Embryonic facial prominence (tissue), 1 donor: ENCODE measurements at regions not wholly inside any gene's neighbourhood (a gene's known extent, or its start where the extent isn't known, plus 50 kb on each side); places are given as distances from the start of the nearest gene placed in this dataset.

Source experiments
- DNase-seq: peaks from one replicate; pipeline ENCODE4 v3.0.0-alpha.2; 2016; ENCODE audit errors: extremely low spot score

DNA sequence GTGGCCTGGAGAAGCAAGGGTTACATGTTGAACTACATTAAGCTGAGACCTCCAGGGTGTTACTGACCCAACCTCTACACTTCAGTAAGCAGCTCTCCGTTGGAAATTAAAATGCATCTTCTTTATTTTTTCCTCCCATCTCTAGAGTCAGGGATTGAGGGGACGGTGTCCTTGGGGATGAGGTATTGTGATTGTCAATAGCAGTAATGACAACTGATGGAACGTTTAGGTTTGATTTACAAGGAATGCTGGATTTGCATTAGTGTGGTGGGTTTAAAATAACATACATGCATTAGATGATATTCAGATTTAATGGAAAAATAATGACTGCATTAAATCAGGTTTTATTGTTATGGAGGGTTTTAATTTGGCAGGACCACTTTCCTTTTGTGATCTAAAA lies 82.9 kb upstream of the NTRK2 start:
- DNase-seq = no peak

DNA sequence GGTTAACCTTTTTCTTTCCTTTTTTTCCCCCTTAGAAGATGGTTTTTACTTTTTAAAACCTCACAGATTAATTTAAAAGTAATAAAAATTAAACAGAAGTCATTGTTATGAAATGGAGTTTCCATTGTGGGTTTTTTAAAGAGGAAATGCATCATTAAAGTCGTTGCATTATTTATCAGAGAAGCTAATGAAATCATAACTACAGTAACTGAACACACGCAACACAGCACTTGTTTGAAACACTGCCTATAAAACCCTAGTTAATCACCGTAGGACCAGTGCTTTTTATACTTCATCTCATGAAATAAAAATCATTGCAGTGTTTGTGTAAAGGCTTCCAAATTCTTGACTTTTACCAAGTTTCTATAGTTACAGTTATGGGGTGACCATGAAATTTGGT lies 82.4 kb upstream of the NTRK2 start:
- no peak for DNase-seq

DNA sequence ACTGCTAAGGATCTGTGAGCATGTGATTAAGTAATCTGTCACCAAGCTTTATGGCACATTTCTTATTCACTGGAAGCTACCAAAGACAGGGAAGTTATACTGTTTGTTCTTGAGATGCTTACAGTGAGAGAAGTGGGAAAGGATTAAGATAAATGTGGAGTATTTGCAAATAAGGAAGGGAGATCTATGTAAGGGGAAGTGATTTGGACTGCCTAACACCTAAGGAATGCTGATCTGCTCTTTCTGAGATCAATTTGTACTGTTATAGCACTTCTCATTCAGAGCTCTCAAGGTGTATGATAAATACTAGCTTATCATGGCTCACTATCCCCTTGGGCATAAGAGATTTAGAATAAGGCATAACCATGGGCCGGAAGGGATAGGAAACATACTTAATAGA lies 80.0 kb upstream of the NTRK2 start:
- DNase-seq = no peak

DNA sequence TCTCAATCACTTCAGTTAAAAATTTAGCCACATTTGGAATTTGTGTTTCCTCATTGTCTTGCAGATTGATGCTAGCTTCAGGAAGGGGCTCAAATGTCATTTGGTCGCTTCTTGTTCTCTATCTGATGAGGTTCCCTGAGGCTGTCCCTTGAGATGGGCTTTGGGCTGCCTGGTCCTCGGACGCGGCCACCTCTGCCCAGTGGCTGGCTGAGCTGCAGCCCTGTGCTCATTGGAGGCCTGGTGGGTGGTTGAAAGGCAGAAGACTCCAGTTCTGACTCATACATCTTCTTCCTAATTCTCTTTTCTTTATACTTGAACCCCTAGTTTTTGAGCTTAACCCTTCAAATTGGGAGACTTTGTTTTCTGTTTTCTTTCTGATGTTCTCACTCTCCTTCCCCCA lies 78.8 kb upstream of the NTRK2 start:
- no peak for DNase-seq

DNA sequence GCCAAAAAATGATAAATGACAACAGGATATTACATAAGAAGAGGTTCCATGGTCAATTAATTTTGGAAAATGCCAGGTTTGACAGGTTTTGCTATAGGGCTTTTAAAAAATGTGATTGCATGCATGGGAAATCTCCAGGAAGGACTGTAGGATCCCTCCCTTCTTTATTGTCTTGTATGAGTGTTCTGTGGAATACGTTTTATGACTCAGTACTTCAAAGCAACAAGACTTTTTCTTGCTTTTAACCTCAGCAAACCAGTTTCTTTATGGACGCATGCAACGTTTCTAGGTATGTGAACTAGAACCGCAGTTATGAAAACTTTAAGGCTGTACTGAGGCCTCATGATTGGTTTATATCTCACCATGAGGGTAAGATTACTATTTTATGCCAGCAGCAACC lies 76.6 kb upstream of the NTRK2 start:
- DNase-seq = no peak

DNA sequence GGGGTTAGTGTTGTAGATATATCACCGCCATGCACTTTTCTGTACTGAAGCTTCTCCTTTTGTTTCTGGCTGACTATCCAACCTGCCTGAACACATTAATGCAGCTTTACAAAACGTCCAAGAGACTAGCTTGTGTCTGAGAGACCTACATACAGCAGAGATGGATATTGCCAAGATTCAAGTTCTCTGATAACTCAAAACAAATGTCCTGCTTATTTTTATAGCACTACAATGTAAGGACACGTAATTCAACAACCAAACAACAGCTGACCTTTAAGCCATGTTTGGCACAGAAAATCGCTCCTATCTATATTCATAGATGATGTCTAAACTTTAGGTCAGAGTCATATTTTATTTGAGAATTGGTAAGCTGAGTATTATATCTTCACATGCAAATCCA lies 76.2 kb upstream of the NTRK2 start:
- no peak for DNase-seq

DNA sequence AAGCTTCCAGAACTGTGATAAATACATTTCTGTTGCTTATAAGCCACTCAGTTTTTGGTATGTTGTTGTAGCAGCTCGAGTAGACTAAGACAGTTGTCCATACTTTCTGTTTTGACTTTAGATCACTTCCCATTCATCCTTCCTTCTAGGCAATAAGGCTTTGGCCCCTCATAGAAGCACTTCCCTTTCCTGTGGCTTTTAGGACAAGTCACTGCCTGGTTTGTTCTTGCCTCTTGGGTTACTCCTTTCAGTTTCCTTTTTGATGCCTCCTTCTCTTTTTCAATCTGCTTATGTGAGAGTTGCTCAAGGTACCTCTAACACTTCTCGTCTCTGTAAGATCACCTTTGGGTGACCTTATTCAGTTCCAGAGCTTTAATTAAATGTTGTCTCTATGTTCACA lies 72.4 kb upstream of the NTRK2 start:
- no peak for DNase-seq

DNA sequence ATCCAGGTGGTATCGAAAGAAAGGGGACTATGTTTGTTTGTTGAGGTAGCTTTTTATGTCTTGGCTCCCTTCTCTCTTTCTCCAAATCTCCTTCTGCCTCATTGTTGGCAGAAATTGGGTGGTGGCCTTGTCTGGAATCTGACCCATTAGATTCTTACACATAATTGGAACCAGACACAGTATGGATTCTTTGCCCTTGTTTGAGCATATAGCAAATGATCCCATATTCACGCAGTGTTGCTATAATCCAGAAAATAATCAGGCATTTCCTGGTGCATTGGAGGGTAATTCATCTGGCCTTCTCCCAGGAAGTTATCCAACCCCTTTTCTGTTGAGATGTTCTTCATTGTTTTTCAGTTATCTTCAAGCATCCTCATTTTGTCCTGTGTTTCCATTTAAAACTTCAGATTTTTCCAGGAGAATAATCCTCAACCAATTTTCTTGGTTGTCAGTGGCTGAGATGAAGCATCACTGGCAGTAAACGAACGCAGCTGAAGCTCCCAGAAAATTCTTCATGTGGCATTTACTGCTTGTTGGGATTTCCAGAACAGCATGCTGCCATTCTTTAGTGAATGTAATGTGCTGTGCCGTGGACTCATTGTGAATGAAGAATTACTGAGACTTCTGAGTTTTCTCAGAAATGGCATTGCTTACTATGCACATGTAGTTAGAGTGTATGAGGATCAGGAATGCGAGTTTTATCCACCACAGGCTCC lies 70.5 kb upstream of the NTRK2 start:
- no peak for DNase-seq

DNA sequence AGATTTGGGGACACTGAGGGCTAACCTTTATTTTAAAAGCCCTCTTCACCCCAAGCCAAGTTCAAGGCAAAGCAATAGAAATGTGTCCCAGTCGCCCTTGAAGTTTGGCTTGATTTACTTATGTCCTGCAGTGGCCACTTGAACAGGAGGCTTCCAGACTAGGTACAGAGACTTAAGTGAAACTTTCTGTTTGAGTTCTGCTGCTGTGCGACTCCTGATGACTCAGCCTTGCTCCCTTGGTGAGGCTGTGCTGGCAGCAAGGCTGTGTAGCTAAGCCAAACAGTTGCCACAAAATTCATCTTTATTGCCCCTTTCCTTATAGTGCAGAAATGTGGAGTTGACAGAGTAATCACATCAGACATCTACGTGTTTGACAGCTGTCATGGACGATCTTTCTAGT lies 68.8 kb upstream of the NTRK2 start:
- DNase-seq = no peak

DNA sequence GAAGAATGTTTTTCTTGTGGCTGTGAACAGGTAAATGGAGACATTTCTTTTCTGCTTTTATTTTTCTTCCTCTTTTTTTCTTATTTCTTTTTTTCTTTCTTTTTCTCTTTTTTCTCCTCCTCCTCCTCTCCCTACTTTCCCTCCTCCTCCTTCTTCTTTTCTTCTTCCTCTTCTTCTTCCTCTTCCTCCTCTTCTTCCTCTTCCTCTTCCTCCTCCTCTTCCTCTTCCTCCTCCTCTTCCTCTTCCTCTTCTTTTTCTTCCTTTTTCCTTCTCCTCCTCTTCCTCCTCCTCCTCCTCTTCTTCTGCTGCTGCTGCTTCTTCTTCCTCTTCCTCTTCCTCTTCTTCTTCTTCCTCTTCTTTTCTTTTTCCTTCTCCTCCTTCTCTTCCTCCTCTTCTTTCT lies 65.3 kb upstream of the NTRK2 start:
- no peak for DNase-seq

DNA sequence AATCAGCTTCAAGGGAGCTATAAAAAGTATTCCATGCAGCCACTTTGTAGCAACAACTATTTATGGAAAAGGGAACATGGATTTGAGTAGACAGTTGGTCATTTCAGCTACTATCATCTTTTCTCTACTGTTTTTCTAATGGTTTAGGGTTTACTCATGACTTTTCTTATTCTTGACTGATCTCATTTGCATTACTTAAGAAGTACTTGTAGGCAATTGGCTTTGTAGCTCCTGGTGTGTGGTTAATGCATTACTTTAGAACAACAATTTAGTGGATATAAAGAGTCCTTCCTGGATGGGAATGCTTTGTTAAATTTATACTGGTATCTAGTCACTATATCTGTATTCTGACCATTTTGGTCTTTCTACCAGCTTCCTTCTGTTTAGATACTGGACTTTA lies 59.8 kb upstream of the NTRK2 start:
- DNase-seq = no peak

DNA sequence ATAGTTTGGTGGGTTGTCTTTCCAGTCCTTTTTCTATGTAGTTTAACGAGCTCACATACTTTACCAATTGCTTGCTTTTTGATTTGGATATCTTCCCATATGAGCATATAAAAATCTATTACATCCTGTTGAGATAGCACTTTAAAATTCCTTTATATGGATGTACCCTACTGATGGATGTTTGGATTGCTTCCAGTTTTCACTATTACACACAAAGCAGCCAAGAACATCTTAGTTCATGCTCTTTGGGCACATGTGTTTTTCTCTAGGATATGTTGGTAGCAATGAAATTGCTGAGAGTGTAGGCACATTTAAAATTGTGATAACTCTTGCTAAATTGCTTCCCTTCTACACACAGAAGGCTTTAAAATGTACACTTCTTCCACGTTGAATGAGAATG lies 56.1 kb upstream of the NTRK2 start:
- no peak for DNase-seq

DNA sequence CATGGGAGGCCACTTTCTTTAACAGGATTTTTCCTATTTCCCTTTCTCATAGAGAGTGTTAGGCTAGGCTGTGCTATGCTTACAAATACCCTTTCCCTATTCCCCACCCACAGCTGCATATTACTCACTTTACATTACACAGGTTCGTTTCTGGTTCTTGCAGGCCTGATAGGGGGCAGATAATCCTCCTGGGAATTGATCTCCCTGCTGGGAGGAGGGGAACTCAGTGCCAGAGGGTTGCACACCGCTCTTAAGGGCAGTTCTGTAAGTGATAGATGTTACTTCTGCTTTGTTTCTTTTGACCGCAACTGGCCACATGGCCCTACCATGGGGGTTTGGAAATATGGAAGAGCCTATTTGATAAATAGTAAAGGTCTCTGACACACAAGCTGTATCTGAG lies 54.0 kb upstream of the NTRK2 start:
- no peak for DNase-seq

DNA sequence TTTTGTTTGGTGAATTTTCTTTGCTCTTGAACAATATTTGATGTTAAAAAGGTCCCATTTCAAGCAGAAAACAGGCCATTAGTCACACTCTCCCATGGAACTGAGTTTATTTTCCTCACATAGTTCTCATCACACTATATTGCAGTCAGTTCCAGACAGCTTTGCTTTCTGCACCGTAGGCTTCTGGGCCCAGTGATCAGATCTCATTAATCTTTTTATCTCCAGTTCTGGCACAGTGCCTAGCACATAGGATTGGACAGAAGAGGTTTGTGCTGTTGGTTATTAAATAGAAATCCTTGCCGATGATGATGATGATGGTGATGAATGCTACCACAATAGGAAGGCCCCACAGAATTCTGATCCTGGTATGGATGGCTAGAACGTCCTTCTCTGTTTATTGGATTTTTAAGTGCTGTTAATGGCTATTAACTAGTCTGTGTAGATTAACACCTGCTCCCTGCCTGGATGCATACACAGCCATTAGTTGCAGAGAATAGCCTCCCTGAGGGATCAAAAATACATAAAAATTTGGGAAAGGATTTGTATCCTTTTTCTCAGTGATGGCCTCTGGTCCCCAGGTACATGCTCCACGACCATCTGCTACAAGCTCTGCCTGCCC lies 52.0 kb upstream of the NTRK2 start:
- DNase-seq = no peak
